ENCODE measurements at regions not wholly inside any gene's neighbourhood (a gene's known extent, or its start where the extent isn't known, plus 50 kb on each side); places are given as distances from the start of the nearest gene placed in this dataset.
A peak's percentile ranks its signal among the peaks of the same experiment; 100 is the strongest.

DNA sequence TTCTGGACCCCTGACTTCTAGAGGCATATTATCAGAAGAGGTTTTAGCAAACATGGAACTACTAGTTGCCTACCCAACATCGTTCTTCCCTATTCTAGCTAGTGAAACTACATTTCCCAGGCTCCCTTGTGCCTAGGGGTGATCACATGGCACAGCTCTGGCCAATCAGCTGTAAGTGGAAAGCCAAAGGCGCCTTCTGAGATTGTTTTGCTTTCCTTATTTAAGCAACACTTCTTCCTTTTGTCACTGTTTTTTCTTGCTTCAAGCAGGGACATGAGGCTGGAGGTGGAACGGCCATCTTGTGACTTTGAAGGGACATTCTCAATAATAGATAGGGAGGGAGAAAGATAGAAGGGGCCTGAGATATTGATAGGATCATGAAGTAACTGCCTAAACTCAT is 136.7 kb downstream of the ZNF664 start:
- Mint-ChIP-seq H3K36me3 (no peaks in the 10 kb centered on the region), H3K27me3 (no peaks in the 10 kb centered on the region), H3K4me1 (peaks cover 0 to 5% (median 2%) of the 10 kb centered on the region in 3 donors)

DNA sequence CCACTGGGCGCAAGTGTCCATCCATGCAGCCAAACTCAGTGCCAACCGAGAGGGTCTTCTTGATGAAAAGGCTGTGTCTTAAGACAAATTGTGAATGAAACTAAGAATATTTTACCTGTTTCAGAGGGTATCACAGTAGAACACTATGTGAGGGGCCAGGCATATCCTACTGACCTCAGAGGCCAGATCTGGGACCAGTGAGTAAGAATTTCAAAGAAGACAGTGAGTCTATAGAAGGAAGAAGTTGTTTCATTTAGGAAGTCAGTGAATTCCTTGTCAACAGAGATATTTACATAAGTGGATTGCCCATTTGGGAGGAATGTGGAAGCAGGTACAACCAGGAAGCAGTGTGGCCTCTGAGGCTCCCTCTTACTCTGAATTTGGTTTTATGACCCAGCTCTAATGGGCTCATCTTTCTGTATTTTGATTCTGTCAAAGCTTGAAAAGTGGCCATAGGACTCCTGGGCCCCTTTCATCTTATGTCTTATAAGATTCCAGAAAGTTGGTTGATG is 137.4 kb downstream of the ZNF664 start:
- H3K9me3 Mint-ChIP-seq: peaks cover 5 to 10% (median 8%) of the 10 kb centered on the region in 3 donors
- H3K4me3 Mint-ChIP-seq: no peak overlapping the region
- H3K27ac Mint-ChIP-seq: no peak overlapping the region
- H3K4me1 Mint-ChIP-seq: peaks cover 0 to 5% (median 2%) of the 10 kb centered on the region in 3 donors
- no peaks in the 10 kb centered on the region for H3K27me3 Mint-ChIP-seq
- H3K36me3 Mint-ChIP-seq: no peaks in the 10 kb centered on the region

More for the DNA sequence above, 136.7 kb downstream of the ZNF664 start:
- H3K27ac Mint-ChIP-seq: no peak overlapping the region
- peaks cover 5 to 10% (median 8%) of the 10 kb centered on the region in 3 donors for H3K9me3 Mint-ChIP-seq
- H3K4me3 Mint-ChIP-seq: no peak overlapping the region

DNA sequence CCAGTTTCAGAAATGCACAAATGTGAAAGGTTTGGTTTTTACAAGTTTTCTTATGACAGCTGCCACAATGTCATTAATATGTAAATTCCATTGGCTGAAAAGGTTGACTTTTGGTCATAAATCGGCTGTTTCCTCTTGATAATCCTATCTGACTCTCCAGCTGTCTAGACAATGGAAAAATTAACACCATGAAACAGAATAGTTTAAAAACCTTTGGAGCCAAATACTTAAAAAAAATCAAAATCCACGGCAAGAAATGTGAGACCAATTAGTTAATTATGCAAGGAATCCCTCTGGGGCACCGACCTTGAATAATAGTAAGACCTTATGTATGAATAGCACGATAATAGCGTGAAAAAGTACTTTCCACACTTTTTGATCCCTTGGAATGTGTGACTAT is 138.0 kb downstream of the ZNF664 start:
- H3K4me3 Mint-ChIP-seq: peak overlapping the region in 1 of 4 donors; percentile 7
- H3K4me1 Mint-ChIP-seq: peaks cover 0 to 5% (median 2%) of the 10 kb centered on the region in 3 donors

DNA sequence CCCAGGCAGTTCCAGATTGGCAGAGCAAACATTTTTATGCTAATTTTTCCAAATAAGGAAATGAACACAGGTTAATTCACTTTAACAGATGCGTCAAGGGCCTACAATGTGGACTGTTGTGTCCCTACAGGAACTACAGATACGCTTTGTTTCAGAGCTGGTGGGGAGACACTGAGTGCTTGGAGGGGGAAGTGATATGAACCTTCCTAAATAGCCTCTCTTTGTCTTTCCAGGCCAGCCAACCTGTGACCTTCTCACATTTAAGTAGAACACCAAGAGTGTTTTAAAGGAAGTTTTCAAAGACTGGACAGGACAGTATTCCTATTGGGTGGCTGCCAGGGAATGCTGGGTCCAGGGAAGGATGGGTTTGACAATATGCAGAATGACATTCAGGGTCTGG is 141.3 kb downstream of the ZNF664 start:
- H3K4me1 Mint-ChIP-seq: peaks cover 0 to 5% (median 2%) of the 10 kb centered on the region in 3 donors
- no peaks in the 10 kb centered on the region for H3K36me3 Mint-ChIP-seq
- no peak overlapping the region for H3K4me3 Mint-ChIP-seq
- H3K27ac Mint-ChIP-seq: no peak overlapping the region
- H3K9me3 Mint-ChIP-seq: peaks cover 0 to 6% (median 6%) of the 10 kb centered on the region in 3 donors
- no peaks in the 10 kb centered on the region for H3K27me3 Mint-ChIP-seq

More for the DNA sequence above, 138.0 kb downstream of the ZNF664 start:
- no peaks in the 10 kb centered on the region for H3K27me3 Mint-ChIP-seq
- H3K36me3 Mint-ChIP-seq: no peaks in the 10 kb centered on the region
- H3K9me3 Mint-ChIP-seq: peaks cover 5 to 10% (median 8%) of the 10 kb centered on the region in 3 donors
- H3K27ac Mint-ChIP-seq: no peak overlapping the region

DNA sequence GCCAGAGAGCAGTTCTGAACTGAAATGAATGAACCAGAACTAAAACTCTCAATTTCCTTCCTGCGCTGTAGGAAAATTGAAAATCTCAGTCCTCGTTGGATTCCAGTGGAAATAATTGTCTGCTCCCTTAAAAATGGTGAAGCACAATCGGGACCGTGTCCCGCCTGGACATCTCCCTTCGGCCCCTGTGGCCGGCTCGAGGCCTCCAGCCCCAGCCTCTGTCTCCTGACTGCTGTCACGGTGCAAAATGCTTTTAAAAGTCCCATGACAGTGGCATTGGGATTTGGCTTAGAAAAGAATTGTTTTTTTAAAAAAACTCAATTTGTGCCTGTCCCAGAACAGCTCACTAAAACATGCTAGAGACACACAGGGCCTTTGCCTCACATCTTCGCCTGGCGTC is 142.5 kb downstream of the ZNF664 start:
- Mint-ChIP-seq H3K4me3 (no peak overlapping the region), H3K27me3 (no peaks in the 10 kb centered on the region), H3K36me3 (no peaks in the 10 kb centered on the region), H3K27ac (no peak overlapping the region), H3K4me1 (peaks cover 0 to 2% (median 0%) of the 10 kb centered on the region in 3 donors), H3K9me3 (peaks cover 0 to 3% (median 3%) of the 10 kb centered on the region in 3 donors)

DNA sequence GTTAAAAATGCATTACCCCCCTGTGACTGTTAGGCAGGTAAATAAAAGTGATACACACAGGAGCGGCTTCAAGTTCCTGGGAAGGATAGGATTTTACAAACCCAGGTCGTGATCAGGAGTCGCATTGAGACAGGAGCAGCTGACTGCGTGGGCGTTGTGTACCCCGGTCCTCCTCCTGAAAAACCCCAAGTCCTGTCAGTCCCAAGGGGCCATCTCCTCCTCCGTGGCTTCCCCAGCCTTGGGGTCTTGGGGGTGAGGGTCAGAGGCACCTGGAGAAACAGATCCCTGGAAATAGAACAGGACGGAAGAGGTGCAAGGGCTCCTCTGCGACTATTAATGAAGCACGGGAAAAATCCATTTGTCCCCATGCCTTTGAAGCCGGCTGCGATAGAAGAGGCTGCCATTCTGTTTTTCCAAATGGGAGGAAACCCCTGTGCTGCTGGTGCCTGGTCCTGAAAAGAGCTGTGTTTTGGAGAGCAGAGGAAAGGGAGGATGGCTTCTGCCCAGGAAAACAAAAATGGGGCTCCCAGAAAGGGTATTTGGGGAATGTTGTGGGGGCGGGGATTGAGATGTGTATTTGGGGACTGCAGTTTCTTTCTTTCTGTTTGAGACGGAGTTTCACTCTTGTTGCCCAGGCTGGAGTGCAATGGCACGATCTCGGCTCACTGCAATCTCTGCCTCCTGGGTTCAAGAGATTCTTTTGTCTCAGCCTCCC is 143.1 kb downstream of the ZNF664 start:
- H3K36me3 Mint-ChIP-seq: no peaks in the 10 kb centered on the region
- no peak overlapping the region for H3K27ac Mint-ChIP-seq
- H3K4me1 Mint-ChIP-seq: no peaks in the 10 kb centered on the region
- peaks cover 0 to 3% (median 2%) of the 10 kb centered on the region in 3 donors for H3K9me3 Mint-ChIP-seq
- H3K4me3 Mint-ChIP-seq: no peak overlapping the region
- no peaks in the 10 kb centered on the region for H3K27me3 Mint-ChIP-seq

DNA sequence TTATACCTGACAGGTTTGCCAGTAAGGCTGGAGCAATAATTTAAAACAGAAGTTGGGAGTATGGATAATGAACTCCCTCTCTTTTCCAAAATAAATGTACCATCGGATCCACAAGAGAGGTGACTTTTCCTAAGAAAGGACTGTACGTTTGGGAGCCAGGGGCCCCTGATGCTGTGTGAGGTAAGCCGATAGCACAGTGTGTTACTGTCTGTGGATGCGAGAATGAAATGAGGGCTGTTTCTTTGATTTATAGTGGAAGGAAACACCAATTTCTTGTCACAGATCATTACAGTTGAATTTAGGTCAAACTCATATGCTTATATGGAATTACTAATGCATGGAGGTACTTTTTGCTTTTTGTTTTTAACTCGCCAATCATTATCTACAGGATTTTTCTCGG is 147.7 kb downstream of the ZNF664 start:
- Mint-ChIP-seq H3K4me3 (no peak overlapping the region), H3K27ac (no peak overlapping the region), H3K9me3 (no peaks in the 10 kb centered on the region), H3K27me3 (peaks cover 4% of the 10 kb centered on the region), H3K36me3 (no peaks in the 10 kb centered on the region), H3K4me1 (no peaks in the 10 kb centered on the region)

DNA sequence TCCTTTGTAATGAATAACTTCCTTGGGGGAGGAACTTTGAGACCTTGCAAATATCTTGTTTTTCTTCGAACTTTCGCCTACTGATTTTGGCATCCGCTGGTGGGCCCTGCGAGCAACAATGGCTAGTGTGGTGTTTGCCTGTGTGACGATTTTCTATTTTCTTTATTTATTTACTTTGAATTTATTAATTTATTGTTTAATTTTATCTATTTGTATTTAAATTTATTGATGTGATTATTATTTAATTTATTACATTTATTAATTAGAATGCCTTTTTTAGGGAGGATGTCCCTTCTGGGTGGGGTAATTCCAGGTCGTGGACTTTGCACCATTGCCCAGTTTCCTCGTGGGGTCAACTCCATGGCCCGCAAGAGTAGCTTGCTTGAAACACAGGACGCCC is 149.7 kb downstream of the ZNF664 start:
- Mint-ChIP-seq H3K36me3 (no peaks in the 10 kb centered on the region), H3K4me1 (peaks cover 0 to 1% (median 0%) of the 10 kb centered on the region in 3 donors), H3K4me3 (no peak overlapping the region), H3K27ac (no peak overlapping the region), H3K27me3 (peaks cover 7% of the 10 kb centered on the region), H3K9me3 (no peaks in the 10 kb centered on the region)

DNA sequence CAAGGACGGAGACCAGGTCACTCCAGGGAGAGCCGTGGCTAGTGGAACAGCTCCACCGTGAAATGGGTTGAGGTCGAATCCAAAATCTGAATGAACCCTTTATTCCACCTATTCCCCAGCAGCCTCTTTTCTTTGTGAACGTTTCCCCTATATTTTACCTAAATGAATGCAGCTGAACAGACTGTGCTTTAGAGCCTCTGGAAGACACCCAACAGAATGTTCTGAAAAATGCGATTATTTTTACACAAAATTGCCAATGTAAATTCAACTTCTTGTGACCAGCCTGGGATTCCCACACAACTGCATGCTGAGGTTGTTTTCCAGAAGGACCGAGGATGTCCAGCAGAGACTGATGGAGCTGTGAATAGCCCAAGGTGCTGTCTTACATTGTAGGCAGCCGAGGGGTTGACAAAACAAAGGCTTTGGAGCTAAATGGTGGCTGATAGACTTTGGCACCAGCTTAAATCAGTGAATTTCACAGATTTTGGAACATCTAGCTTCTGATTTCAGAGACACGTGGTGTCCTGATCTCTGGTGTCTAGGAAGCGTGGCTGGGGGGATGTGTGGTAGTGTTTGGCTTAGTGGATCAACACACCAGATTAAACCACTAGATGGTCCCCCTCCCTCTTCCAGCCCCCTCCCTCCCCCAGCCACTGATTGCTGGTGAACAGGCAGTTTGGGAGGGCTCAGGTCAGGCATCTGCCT is 150.4 kb downstream of the ZNF664 start:
- Mint-ChIP-seq H3K4me3 (no peak overlapping the region), H3K27me3 (peaks cover 9% of the 10 kb centered on the region), H3K27ac (no peak overlapping the region), H3K4me1 (peaks cover 0 to 1% (median 0%) of the 10 kb centered on the region in 3 donors), H3K36me3 (no peaks in the 10 kb centered on the region), H3K9me3 (no peaks in the 10 kb centered on the region)

DNA sequence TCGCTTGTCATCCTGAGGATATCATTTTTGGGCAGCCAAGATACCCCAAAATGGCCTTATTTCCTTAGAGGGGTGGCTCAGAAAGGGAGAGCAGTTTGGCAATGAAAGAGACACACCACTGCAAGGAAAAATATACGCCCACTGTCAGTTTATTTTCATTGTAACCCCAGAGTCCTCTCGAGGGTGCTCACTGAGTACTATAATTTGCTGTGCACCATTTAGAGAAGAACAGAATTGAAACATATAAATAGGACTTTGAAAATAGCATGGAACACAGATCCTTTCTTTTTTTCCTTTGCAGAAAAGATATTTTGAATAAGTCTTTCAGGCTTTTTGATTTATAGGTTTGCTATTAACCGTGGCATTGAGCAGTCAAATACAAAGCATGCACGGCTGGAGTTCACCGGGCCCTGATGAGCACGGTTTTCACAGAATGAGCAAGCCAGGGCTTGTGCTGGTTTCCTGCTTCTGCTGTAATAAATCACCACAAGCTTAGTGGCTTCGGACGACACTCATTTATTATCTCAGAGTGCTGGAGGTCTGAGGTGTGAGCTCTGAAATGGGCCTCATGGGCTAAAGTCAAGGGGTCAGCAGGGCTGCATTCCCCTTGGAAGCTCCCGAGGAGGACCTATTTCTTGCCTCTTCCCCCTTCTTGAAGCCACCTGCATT is 152.3 kb downstream of the ZNF664 start:
- Mint-ChIP-seq H3K27ac (no peak overlapping the region), H3K4me3 (no peak overlapping the region), H3K4me1 (peaks cover 0 to 1% (median 0%) of the 10 kb centered on the region in 3 donors), H3K27me3 (peaks cover 9% of the 10 kb centered on the region), H3K9me3 (no peaks in the 10 kb centered on the region), H3K36me3 (no peaks in the 10 kb centered on the region)

DNA sequence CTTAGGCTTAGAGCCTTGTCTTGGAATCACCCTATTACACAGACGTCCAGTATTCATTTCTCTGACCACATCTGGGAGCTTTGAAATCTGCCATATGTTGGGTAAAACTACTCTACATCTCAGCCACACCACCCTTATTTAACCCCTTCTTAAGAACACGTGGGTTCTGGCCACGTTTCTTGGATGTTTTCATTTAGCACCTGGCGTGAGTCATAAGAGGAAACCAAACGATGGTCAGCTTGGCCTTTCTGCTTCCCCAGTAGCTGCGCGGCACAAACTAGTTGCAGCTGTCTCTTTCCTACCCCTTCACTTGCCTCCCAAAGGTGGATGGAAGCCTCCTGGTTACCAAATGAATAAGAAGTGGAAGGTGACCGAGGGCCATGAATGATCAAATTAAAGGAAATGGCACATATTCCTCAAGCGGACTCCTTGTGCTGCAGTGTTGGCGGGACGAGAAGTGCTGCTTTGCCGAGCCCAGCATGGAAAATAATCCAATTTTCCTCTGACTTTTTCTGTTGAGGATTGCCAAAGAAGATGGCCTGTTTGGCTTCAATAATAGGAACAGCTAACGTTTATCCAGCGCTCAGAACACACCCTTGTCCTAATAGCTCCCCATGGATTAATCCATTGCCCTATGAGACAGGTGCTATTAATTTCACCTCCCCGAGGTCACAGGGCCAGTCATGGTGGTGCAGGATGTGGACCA is 154.1 kb downstream of the ZNF664 start:
- Mint-ChIP-seq H3K4me1 (peaks cover 0 to 4% (median 0%) of the 10 kb centered on the region in 3 donors), H3K36me3 (no peaks in the 10 kb centered on the region), H3K9me3 (peaks cover 0 to 3% (median 0%) of the 10 kb centered on the region in 3 donors), H3K4me3 (peak overlapping the region in 1 of 4 donors; percentile 12), H3K27me3 (peaks cover 8% of the 10 kb centered on the region), H3K27ac (no peak overlapping the region)

DNA sequence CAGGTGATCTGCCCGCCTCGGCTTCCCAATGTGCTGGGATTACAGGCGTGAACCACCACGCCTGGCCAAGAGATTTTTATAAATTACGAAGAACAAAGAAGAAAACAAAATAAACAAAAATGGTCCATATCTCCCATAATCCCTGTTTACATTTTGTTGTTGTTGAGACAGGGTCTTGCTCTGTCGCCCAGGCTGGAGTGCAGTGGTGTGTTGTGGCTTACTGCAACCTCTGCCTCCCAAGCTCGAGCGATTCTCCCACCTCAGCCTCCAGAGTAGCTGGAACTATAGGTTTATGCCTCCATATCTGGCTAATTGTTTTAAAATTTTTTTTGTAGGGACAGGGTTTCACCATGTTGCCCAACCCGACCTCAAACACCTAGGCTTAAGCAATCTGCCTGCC is 156.1 kb downstream of the ZNF664 start:
- Mint-ChIP-seq H3K9me3 (peaks cover 0 to 3% (median 0%) of the 10 kb centered on the region in 3 donors), H3K36me3 (no peaks in the 10 kb centered on the region), H3K4me3 (no peak overlapping the region), H3K4me1 (peaks cover 0 to 4% (median 0%) of the 10 kb centered on the region in 3 donors), H3K27ac (no peak overlapping the region), H3K27me3 (peaks cover 14% of the 10 kb centered on the region)

DNA sequence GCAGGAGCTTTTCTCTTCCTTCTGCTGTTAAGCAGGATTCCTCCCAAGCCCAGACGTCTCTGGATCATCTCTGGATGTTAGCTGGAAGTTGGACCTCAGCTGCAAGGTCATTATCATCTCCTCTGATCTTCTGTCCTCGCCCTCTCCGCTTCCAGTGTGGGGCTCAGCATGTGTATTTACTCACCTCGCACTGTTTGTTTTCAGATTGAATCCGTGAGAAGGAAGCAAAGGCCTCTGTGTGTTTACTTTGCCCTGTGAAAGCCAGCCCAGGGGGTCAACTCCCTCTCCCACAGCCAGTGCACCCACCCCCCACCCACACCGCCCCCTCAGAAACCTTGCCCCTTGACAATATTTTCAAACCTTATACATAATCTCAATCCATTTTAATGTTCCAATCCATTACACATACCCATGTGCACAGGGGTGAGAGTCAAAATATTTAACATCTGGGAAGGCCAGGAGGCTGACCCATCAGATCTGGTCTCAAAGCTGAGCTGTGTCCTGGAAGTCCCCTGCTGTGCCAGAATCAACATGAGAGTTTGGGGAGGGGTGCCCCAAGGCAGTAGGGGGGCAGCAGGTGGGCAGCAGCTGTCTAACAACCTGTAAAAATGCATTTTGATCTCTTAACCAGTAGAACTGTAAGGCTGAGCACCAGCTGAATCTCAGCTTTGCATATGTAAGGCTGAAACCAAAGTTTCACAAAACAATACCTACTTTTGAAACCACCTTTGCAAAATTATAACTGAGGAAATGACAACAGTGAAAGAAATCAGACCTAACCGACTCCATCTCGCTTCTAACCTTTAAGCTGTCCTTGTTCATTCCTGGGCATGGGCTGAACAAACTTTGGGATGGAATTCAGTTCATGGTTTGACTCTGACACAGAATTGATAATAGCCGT is 157.9 kb downstream of the ZNF664 start:
- H3K9me3 Mint-ChIP-seq: peaks cover 0 to 3% (median 1%) of the 10 kb centered on the region in 3 donors

More for the DNA sequence above, 157.9 kb downstream of the ZNF664 start:
- H3K27me3 Mint-ChIP-seq: peaks cover 16% of the 10 kb centered on the region
- no peaks in the 10 kb centered on the region for H3K36me3 Mint-ChIP-seq
- peak overlapping the region in 2 of 4 donors; percentile 56 to 67 for H3K4me3 Mint-ChIP-seq
- peak overlapping the region in 1 of 3 donors; percentile 88 for H3K27ac Mint-ChIP-seq
- H3K4me1 Mint-ChIP-seq: peaks cover 0 to 4% (median 0%) of the 10 kb centered on the region in 3 donors

Measured in IgD-negative memory B cell (primary cell).